ENCODE measurements at regions not wholly inside any gene's neighbourhood (a gene's known extent, or its start where the extent isn't known, plus 50 kb on each side); places are given as distances from the start of the nearest gene placed in this dataset.

DNA sequence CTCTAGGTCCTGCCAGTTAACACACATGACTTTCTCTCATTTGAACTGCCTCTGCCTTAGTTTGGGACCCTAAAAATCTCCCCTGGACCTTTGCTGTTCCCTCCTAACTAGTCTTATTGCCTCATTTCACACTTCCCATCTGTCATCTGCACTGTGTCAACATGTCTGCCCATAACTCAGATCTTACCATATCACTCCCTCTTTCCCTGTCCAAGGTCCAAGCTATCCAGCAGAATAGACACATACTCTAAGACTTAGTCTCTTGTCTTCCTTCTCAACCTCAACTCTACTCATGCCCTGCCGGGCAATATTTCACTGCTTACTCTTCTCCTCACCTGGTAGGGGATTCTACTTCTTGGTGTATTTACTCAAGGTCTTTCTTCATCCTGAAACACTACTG is 79.5 kb upstream of the DAB1 start:
- TF ChIP-seq, protein P1, sequence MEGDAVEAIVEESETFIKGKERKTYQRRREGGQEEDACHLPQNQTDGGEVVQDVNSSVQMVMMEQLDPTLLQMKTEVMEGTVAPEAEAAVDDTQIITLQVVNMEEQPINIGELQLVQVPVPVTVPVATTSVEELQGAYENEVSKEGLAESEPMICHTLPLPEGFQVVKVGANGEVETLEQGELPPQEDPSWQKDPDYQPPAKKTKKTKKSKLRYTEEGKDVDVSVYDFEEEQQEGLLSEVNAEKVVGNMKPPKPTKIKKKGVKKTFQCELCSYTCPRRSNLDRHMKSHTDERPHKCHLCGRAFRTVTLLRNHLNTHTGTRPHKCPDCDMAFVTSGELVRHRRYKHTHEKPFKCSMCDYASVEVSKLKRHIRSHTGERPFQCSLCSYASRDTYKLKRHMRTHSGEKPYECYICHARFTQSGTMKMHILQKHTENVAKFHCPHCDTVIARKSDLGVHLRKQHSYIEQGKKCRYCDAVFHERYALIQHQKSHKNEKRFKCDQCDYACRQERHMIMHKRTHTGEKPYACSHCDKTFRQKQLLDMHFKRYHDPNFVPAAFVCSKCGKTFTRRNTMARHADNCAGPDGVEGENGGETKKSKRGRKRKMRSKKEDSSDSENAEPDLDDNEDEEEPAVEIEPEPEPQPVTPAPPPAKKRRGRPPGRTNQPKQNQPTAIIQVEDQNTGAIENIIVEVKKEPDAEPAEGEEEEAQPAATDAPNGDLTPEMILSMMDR (IDR thresholded peaks at IDR 0.05): no peak
- no peak for TF ChIP-seq ZFX (IDR thresholded peaks at IDR 0.05; ENCODE audit: borderline replicate concordance)

Data from 22Rv1 (cell line).